GM21390 (cell line): ENCODE measurements at regions not wholly inside any gene's neighbourhood (a gene's known extent, or its start where the extent isn't known, plus 50 kb on each side); places are given as distances from the start of the nearest gene placed in this dataset.
"Not testable (repeated sequence)": the region's sequence is repeated elsewhere in the genome, so short reads cannot be mapped to it uniquely, and the experiment has no call there.

ENCODE experiments used
- ATAC-seq: cut with Tn5 transposase; IDR thresholded peaks from one replicate; pipeline ENCODE4 v1.9.1; 2021; ENCODE audit not compliant: unreplicated experiment

GRCh38 chr3:3346556-3346955 lies 167.1 kb upstream of the CRBN start:
- ATAC-seq, result no peak

DNA sequence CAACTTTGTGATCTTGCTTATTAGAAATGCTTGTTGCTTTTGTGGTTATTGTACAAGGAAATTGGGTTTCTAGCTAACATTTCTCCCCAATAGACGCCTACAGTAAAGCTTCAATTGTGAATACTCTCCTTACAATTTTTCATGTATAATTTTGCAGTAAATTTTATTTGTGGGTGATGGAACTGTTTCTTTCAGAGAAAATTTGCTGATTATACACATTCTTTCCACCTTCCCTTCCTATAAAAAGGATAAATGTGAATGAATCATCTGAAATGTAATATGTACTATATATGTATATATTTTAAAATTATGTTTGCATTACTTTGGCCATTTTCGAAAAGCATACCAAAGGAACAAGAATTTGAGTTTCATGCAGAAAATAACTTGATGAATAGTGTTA lies 162.7 kb upstream of the CRBN start:
- ATAC-seq, result no peak

DNA sequence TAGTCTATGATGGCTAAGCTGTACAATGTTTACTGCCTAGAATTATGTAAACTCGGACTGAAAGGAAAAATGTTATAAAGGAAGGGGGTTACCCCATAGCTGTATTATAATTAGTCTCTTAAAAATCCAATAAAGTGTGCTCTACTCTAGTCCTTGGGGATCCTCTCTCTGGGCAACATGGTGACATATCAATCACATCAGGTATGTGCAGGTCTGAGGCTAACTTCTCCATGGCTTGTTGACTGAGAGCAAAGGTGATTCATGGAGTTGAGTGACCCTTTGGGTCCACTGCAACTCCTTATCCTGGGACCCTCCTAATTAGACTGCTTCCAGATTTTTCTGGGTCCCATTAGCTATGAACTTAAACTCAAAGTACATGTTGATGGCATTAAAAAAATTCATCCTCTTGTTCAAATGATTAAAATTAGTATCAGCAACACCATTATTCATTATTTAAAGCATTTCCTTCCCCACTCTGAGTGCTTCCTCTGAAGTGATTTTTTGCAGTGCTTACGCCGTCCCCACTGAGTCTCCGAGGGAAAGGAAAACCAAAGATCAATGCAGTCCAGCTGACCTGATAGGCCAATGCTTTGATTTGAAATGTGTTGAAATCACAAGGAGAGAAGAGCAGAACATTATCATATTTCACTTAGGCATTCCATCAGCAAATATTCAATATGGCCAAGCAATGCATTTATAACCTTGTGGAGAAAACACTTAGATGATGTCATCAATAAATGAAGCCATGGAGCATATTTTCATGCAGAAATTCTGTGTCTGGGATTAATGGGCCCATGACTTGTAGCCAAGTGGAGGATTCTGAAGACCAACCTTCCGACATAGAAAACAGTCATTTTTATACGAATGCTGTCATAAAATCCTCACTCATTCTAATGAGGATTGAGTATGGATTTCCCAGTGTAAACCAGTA lies 161.7 kb upstream of the CRBN start:
- no peak for ATAC-seq

GRCh38 chr3:3340526-3340925 lies 161.0 kb upstream of the CRBN start:
- no peak for ATAC-seq

GRCh38 chr3:3335903-3336302 lies 156.4 kb upstream of the CRBN start:
- no peak for ATAC-seq

- ATAC-seq, result no peak
Observed at GRCh38 chr3:3334491-3334890, 155.0 kb upstream of the CRBN start.

- ATAC-seq, result no peak
Observed at GRCh38 chr3:3333571-3333970, 154.1 kb upstream of the CRBN start.

DNA sequence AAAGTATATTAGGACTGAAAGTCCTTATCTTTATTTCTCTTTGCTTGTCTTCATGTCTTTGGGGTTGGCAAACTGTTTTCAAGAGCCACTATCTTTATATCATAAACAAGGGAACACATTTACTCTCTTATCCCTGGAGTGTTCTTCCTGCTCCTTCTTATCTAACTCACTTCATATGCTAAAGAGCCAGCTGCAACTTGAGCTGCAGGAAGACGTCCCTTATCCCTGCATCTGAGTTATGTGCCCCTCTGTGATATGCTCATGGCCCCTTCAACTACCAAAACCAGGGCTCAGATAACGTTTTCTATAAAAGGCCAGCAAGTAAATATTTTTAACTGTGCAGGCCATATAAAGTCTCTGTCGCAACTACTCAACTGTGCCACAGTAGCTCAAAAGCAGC lies 137.0 kb upstream of the CRBN start:
- no peak for ATAC-seq

- ATAC-seq, result no peak
Observed at GRCh38 chr3:3315846-3316245, 136.4 kb upstream of the CRBN start.

DNA sequence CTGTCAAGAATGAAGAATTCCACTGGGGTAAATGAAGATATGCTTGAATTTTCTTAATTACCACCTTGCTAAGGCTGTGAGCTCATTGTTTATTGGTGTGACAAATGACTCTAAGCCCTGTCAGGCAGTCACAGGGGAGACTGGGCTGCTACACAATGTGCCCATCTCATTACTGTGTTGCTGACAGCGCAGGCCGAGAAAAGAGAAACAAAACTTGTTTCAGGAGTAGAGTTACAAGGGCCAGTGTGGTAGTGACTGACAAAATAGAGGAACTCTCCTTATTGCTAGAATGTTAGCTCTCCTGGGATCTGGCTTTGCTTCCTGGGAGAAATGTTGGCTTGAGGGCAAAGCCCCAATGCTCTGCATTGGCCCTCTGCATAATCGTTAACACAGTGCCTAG lies 130.4 kb upstream of the CRBN start:
- ATAC-seq, result no peak

DNA sequence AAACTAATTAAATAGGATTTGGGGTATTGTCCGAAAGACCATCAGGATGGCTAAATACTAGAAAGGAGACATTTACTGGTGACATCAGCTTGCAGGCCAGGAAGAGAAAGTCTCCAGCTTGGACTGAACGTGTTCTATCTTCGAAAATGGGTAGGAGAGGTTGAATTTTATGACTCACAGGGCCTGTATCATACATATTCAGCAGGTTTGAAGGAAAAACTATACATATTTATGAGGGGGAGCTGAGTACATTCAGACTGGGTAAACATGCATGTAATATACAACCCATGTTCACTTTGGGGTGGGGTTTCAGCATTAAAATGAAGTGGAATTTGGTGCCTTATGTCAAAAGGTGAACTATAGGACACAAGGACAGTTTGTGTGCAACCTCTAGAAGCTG lies 129.3 kb upstream of the CRBN start:
- ATAC-seq, result no peak

DNA sequence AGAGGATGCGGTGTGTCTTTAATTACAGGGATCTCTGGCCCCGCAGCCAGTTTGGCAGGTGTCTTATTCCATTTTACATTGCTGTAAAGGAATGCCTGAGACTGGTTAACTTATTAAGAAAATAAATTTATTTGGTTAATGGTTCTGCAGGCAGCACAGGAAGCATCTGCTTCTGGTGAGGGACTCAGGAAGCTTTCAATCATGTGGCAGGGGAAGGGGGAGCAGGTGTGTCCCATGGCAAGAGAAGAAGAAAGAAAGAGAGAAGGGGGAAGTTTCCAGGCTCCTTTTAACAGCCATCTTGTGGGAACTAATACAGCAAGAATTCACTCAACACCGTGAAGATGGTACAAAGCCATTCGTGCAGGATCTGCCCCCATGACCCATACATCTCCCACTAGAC lies 128.0 kb upstream of the CRBN start:
- no peak for ATAC-seq

- no peak for ATAC-seq
Observed at GRCh38 chr3:3305841-3306240, 126.3 kb upstream of the CRBN start.

DNA sequence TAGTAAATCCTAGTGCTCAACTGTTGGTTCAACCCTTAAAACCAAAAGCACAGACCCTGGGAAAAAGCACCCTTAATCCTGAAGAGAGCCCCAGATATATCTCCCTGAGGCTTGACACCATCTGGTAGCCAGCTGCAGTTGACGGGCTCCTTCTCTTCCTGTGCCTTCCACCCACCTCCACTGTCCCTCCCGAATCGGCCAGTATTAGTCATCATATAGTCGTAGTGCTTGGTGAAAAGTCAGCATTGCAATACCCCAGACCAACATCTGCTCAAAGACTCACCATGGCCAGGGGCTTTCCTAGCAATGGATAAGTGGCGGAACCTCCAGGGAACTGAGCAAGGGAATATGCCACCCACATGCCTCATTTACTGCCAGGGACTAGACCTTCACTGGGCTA lies 125.6 kb upstream of the CRBN start:
- ATAC-seq, result no peak

DNA sequence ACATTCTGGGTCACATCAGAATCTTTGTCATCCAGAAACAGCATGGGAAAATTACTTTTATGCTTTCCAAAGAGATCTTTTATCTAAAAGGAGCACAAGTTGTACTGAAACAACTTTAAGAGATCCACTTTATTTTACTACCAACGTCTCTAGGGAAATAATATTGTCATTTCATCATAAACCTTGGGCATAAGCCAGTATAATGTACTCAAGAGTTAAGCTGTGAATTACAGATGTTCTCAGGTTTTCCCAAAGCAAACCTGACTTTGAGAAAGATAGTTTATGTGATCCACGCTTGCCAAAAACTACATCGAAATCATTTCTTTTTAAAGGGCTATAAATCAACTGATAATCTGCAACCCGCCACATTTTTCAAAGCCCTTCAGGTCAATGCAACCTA lies 124.1 kb upstream of the CRBN start:
- ATAC-seq, result no peak

DNA sequence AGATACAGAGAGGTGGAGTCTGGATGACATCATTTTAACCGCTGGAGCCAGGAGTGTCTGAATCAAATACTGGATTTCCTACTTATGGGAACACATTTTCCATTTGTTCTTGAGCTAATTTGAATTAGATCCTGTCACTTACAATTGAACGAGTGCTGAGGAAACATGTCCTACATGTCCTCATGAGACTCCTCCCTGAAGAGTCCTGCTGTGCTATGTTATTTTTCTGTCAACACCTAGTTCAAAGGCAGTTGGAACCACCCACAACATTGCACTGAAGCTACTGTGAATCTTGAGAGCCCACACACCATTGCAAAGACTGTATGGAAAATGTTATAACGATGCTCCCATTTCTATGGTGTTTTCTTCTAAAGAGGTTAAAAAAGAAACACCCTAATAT lies 123.5 kb upstream of the CRBN start:
- ATAC-seq, result no peak

GRCh38 chr3:3301476-3301875 lies 122.0 kb upstream of the CRBN start:
- no peak for ATAC-seq

DNA sequence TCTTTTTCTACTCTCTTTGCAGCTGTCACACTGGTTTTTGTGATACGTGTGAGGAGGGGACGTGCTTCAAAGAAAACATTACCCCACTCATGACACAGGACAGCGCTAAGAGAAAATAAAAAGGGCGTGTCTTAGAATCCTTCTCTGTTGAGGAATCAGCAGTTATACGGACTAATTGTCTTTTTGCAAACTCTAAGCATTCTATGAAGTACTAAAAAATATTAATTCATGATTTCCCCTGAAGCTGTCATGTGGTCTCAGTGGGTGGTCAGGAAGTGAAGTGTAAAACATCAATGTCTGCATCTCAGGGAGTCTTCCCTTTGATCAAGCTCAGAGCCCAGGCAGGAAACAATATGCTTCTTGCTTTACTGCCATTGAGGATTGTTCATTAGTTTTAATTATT lies 117.5 kb upstream of the CRBN start:
- no peak for ATAC-seq

- no peak for ATAC-seq
Observed at GRCh38 chr3:3295586-3295985, 116.1 kb upstream of the CRBN start.

DNA sequence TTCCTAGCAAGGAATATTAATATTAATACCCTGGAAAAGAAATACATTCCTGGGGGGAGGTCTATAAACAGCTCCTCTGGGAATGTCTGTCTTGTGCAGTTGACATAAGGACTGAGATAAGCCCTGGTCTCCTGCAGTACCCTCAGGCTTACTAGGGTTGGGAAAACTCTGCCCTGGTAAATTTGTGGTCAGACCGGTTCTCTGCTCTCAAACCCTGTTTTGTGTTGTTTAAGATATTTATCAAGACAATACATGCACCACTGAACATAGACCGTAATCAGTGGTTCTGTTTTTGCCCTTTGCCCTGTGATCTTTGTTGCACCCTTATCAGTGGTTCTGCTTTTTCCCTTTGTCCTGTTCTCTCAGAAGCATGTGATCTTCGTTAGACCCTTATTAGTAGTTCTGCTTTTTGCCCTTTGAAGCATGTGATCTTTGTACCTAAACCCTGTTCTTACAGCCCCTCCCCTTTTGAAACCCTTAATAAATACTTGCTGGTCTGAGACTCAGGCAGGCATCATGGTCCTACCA lies 112.3 kb upstream of the CRBN start:
- not testable (repeated sequence) for ATAC-seq

GRCh38 chr3:3288255-3288654 lies 108.8 kb upstream of the CRBN start:
- no peak for ATAC-seq

GRCh38 chr3:3286014-3286413 lies 106.5 kb upstream of the CRBN start:
- no peak for ATAC-seq

GRCh38 chr3:3281024-3281423 lies 101.5 kb upstream of the CRBN start:
- ATAC-seq, result peak; percentile 91
